ENCODE measurements at regions not wholly inside any gene's neighbourhood (a gene's known extent, or its start where the extent isn't known, plus 50 kb on each side); places are given as distances from the start of the nearest gene placed in this dataset.

DNA sequence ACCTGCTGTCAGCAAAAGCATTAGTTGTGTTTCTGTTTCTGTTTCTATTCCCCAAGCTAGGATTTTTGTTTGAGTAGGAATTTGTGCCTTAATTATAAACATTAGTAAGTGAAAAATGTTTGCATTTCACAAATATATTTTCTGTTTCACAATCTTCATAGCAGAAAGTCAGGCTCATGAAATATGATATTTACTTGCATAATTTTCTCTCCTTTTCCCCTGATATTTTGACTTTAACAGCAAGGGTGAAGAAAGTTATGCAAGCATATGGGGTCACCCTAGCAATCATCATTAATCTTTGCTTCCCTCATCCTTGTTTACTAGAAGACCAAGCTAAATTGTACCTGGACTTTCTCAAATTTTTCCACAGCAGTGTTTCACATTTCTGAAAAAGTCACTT lies 140.3 kb upstream of the SEMA6D start:
- TF ChIP-seq, protein P1, sequence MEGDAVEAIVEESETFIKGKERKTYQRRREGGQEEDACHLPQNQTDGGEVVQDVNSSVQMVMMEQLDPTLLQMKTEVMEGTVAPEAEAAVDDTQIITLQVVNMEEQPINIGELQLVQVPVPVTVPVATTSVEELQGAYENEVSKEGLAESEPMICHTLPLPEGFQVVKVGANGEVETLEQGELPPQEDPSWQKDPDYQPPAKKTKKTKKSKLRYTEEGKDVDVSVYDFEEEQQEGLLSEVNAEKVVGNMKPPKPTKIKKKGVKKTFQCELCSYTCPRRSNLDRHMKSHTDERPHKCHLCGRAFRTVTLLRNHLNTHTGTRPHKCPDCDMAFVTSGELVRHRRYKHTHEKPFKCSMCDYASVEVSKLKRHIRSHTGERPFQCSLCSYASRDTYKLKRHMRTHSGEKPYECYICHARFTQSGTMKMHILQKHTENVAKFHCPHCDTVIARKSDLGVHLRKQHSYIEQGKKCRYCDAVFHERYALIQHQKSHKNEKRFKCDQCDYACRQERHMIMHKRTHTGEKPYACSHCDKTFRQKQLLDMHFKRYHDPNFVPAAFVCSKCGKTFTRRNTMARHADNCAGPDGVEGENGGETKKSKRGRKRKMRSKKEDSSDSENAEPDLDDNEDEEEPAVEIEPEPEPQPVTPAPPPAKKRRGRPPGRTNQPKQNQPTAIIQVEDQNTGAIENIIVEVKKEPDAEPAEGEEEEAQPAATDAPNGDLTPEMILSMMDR (IDR thresholded peaks at IDR 0.05; ENCODE audit: low read depth, low read length, poor library complexity, severe bottlenecking) = no peak
- TF ChIP-seq EZH2phosphoT487 (IDR thresholded peaks at IDR 0.05; ENCODE audit: borderline replicate concordance, low read length) = no peak
